ENCODE measurements at regions not wholly inside any gene's neighbourhood (a gene's known extent, or its start where the extent isn't known, plus 50 kb on each side); places are given as distances from the start of the nearest gene placed in this dataset.
"Not testable (repeated sequence)": the region's sequence is repeated elsewhere in the genome, so short reads cannot be mapped to it uniquely, and the experiment has no call there.

- DNase-seq (ENCODE audit: low read depth, low spot score), result no peak
These were observed 121.1 kb downstream of the TRIM27 start for GRCh38 chr6:28802417-28803336.

GRCh38 chr6:28803337-28803709, 120.5 kb downstream of the TRIM27 start:
- DNase-seq (ENCODE audit: low read depth, low spot score), result no peak

- no peak for DNase-seq (ENCODE audit: low read depth, low spot score)
These were observed 116.0 kb downstream of the TRIM27 start for GRCh38 chr6:28807682-28808280.

- no peak for DNase-seq (ENCODE audit: low read depth, low spot score)
These were observed 115.4 kb downstream of the TRIM27 start for GRCh38 chr6:28808383-28808782.

GRCh38 chr6:28809947-28810658, 113.7 kb downstream of the TRIM27 start:
- no peak for DNase-seq (ENCODE audit: low read depth, low spot score)

GRCh38 chr6:28810659-28811053, 113.1 kb downstream of the TRIM27 start:
- no peak for DNase-seq (ENCODE audit: low read depth, low spot score)

- DNase-seq (ENCODE audit: low read depth, low spot score), result no peak
These were observed 111.9 kb downstream of the TRIM27 start for GRCh38 chr6:28811873-28812272.

GRCh38 chr6:28812778-28813569, 110.8 kb downstream of the TRIM27 start:
- no peak for DNase-seq (ENCODE audit: low read depth, low spot score)

GRCh38 chr6:28814032-28814976, 109.5 kb downstream of the TRIM27 start:
- no peak for DNase-seq (ENCODE audit: low read depth, low spot score)

GRCh38 chr6:28816339-28816908, 107.4 kb downstream of the TRIM27 start:
- DNase-seq (ENCODE audit: low read depth, low spot score), result no peak

- DNase-seq (ENCODE audit: low read depth, low spot score), result no peak
These were observed 106.6 kb downstream of the TRIM27 start for GRCh38 chr6:28816909-28817807.

- DNase-seq (ENCODE audit: low read depth, low spot score), result no peak
These were observed 106.0 kb downstream of the TRIM27 start for GRCh38 chr6:28817808-28818145.

- no peak for DNase-seq (ENCODE audit: low read depth, low spot score)
These were observed 98.7 kb downstream of the TRIM27 start for GRCh38 chr6:28824793-28825731.

- no peak for DNase-seq (ENCODE audit: low read depth, low spot score)
These were observed 98.0 kb downstream of the TRIM27 start for GRCh38 chr6:28825732-28826293.

GRCh38 chr6:28831683-28832082, 92.1 kb downstream of the TRIM27 start:
- not testable (repeated sequence) for DNase-seq (ENCODE audit: low read depth, low spot score)

- not testable (repeated sequence) for DNase-seq (ENCODE audit: low read depth, low spot score)
These were observed 87.1 kb downstream of the TRIM27 start for GRCh38 chr6:28836703-28837102.

GRCh38 chr6:28838289-28838633, 85.5 kb downstream of the TRIM27 start:
- DNase-seq (ENCODE audit: low read depth, low spot score), result peak; percentile 43

All from smooth muscle cell of the brain vasculature (primary cell).